Spleen (tissue), 3 donors: ENCODE measurements at regions not wholly inside any gene's neighbourhood (a gene's known extent, or its start where the extent isn't known, plus 50 kb on each side); places are given as distances from the start of the nearest gene placed in this dataset.

Experiments used
- POLR2A ChIP-seq, 3 donors: fragments of 450-650 bp; IDR thresholded peaks; one replicate each; pipeline ENCODE4 v1.5.1; 2017; ENCODE audit warnings: antibody characterized with exemption in 3 of 3, mild to moderate bottlenecking in 1 of 3
- POLR2AphosphoS5 ChIP-seq, 3 donors: sonication (generic); formaldehyde crosslinking; IDR thresholded peaks; one replicate each; pipeline ENCODE4 v1.5.1; 2017; ENCODE audit warnings: antibody characterized with exemption in 3 of 3

- TF ChIP-seq POLR2AphosphoS5 (IDR thresholded peaks at IDR 0.05) (no peak), POLR2A (IDR thresholded peaks at IDR 0.05) (no peak)
These were observed 146.7 kb downstream of the MREG start for GRCh38 chr2:215866606-215867005.
